Endothelial cell (in vitro differentiated cells): ENCODE measurements at regions not wholly inside any gene's neighbourhood (a gene's known extent, or its start where the extent isn't known, plus 50 kb on each side); places are given as distances from the start of the nearest gene placed in this dataset.

Experiments
- DNase-seq: peaks from one replicate; pipeline ENCODE4 v3.0.0; 2021; ENCODE audit warnings: low spot score
- H3K27ac Mint-ChIP-seq: one replicate; pipeline ENCODE4 v1.8.0; 2021; ENCODE audit warnings: mixed read lengths, inconsistent platforms; ENCODE audit not compliant: unreplicated experiment
- H3K27me3 Mint-ChIP-seq: one replicate; pipeline ENCODE4 v1.8.0; 2021; ENCODE audit warnings: mild to moderate bottlenecking, moderate library complexity, mixed read lengths, inconsistent platforms; ENCODE audit not compliant: unreplicated experiment
- H3K36me3 Mint-ChIP-seq: one replicate; pipeline ENCODE4 v1.8.0; 2021; ENCODE audit warnings: mild to moderate bottlenecking, low read depth, mixed read lengths, inconsistent platforms; ENCODE audit not compliant: unreplicated experiment
- H3K4me1 Mint-ChIP-seq: one replicate; pipeline ENCODE4 v1.8.0; 2021; ENCODE audit warnings: mild to moderate bottlenecking, mixed read lengths, inconsistent platforms; ENCODE audit not compliant: unreplicated experiment
- H3K4me3 Mint-ChIP-seq: one replicate; pipeline ENCODE4 v1.8.0; 2021; ENCODE audit warnings: mild to moderate bottlenecking, mixed read lengths, inconsistent platforms; ENCODE audit not compliant: unreplicated experiment
- H3K9me3 Mint-ChIP-seq: one replicate; pipeline ENCODE4 v1.8.0; 2021; ENCODE audit warnings: mixed read lengths, inconsistent platforms; ENCODE audit not compliant: unreplicated experiment
- TF ChIP-seq, protein P1 (sequence below): fragments of 200-600 bp; sonication (generic); IDR thresholded peaks from one replicate; pipeline ENCODE4 v1.5.0; 2021; ENCODE audit warnings: antibody characterized with exemption; ENCODE audit not compliant: unreplicated experiment

DNA sequence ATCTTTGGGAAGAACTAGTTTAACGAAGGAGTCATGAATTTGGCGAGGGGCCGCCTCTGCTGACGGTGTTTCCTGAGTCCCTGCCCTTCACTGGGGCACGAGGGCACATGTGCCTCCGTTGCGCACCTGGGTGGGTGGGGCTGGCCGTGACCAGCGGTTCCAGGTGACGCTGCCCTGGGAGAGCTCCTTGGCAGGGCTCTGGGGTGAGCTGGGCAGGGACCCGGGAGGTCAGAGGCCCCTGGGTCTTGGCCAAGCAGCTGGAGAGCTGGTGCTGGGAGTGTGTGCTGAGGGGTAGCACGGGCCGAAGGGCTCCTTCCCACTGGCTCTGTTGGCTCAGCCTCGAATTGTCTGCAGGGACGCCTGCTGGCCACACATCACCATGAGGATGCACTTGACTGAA lies 104.6 kb downstream of the RTP5 start:
- Mint-ChIP-seq H3K4me1 (no peaks in the 10 kb centered on the region), H3K9me3 (no peaks in the 10 kb centered on the region), H3K4me3 (no peak overlapping the region), H3K36me3 (peaks cover 28% of the 10 kb centered on the region), H3K27me3 (peaks cover 4% of the 10 kb centered on the region), H3K27ac (no peak overlapping the region)
- TF ChIP-seq, protein P1, sequence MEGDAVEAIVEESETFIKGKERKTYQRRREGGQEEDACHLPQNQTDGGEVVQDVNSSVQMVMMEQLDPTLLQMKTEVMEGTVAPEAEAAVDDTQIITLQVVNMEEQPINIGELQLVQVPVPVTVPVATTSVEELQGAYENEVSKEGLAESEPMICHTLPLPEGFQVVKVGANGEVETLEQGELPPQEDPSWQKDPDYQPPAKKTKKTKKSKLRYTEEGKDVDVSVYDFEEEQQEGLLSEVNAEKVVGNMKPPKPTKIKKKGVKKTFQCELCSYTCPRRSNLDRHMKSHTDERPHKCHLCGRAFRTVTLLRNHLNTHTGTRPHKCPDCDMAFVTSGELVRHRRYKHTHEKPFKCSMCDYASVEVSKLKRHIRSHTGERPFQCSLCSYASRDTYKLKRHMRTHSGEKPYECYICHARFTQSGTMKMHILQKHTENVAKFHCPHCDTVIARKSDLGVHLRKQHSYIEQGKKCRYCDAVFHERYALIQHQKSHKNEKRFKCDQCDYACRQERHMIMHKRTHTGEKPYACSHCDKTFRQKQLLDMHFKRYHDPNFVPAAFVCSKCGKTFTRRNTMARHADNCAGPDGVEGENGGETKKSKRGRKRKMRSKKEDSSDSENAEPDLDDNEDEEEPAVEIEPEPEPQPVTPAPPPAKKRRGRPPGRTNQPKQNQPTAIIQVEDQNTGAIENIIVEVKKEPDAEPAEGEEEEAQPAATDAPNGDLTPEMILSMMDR, result no peak
- DNase-seq, result no peak

- peaks cover 4% of the 10 kb centered on the region for H3K27me3 Mint-ChIP-seq
- no peak for DNase-seq
- H3K27ac Mint-ChIP-seq, result no peak overlapping the region
- peaks cover 28% of the 10 kb centered on the region for H3K36me3 Mint-ChIP-seq
- no peaks in the 10 kb centered on the region for H3K4me1 Mint-ChIP-seq
- TF ChIP-seq, protein P1, result no peak
- no peak overlapping the region for H3K4me3 Mint-ChIP-seq
- H3K9me3 Mint-ChIP-seq, result no peaks in the 10 kb centered on the region
Observed at GRCh38 chr2:241974851-241975592, 105.5 kb downstream of the RTP5 start.

- peaks cover 28% of the 10 kb centered on the region for H3K36me3 Mint-ChIP-seq
- H3K4me1 Mint-ChIP-seq, result no peaks in the 10 kb centered on the region
- no peak overlapping the region for H3K4me3 Mint-ChIP-seq
- TF ChIP-seq, protein P1, result no peak
- DNase-seq, result no peak
- H3K27ac Mint-ChIP-seq, result no peak overlapping the region
- H3K27me3 Mint-ChIP-seq, result peaks cover 4% of the 10 kb centered on the region
- no peaks in the 10 kb centered on the region for H3K9me3 Mint-ChIP-seq
Observed at GRCh38 chr2:241975593-241976284, 106.2 kb downstream of the RTP5 start.

- peaks cover 5% of the 10 kb centered on the region for H3K27me3 Mint-ChIP-seq
- DNase-seq, result no peak
- TF ChIP-seq, protein P1, result no peak
- H3K27ac Mint-ChIP-seq, result no peak overlapping the region
- H3K4me1 Mint-ChIP-seq, result no peaks in the 10 kb centered on the region
- no peaks in the 10 kb centered on the region for H3K9me3 Mint-ChIP-seq
- H3K36me3 Mint-ChIP-seq, result peaks cover 25% of the 10 kb centered on the region
- H3K4me3 Mint-ChIP-seq, result no peak overlapping the region
Observed at GRCh38 chr2:241976296-241976695, 106.8 kb downstream of the RTP5 start.
